Activated T-helper 2 cell treated with anti-CD3 and anti-CD28 coated beads, Interferon-gamma antibody, Interleukin-2, Interleukin-4, amounts not matched to agents 10 μg/mL and 5 μg/mL and 100 μg/mL, durations not matched to agents 14 hours and 24 hours and 36 hours (primary cell): ENCODE measurements at regions not wholly inside any gene's neighbourhood (a gene's known extent, or its start where the extent isn't known, plus 50 kb on each side); places are given as distances from the start of the nearest gene placed in this dataset.

Source experiments
- DNase-seq: peaks from one replicate; pipeline ENCODE4 v3.0.0; 2021; ENCODE audit warnings: low spot score
- H3K27ac Mint-ChIP-seq: one replicate; pipeline ENCODE4 v1.8.0; 2021; ENCODE audit warnings: mixed read lengths
- H3K27me3 Mint-ChIP-seq: one replicate; pipeline ENCODE4 v1.8.0; 2021; ENCODE audit warnings: low read depth, mixed read lengths
- H3K36me3 Mint-ChIP-seq: one replicate; pipeline ENCODE4 v1.8.0; 2021; ENCODE audit warnings: low read depth, mixed read lengths
- H3K4me1 Mint-ChIP-seq: one replicate; pipeline ENCODE4 v1.8.0; 2021; ENCODE audit warnings: low read depth, mixed read lengths
- H3K4me3 Mint-ChIP-seq: one replicate; pipeline ENCODE4 v1.8.0; 2021; ENCODE audit warnings: low read depth, mild to moderate bottlenecking, moderate library complexity, mixed read lengths
- H3K9me3 Mint-ChIP-seq: one replicate; pipeline ENCODE4 v1.8.0; 2021; ENCODE audit warnings: mixed read lengths
- intact Hi-C: fragments of 100-400 bp; cut with micrococcal nuclease; formaldehyde crosslinking; loops from one replicate; pipeline ENCODE4 v1.15.1; 2023

GRCh38 chr10:31604096-31604495, 285.1 kb downstream of the ZEB1 start:
- peak overlapping the region; percentile 87 for H3K4me3 Mint-ChIP-seq
- peaks cover 6% of the 10 kb centered on the region for H3K27me3 Mint-ChIP-seq
- no peak overlapping the region for H3K27ac Mint-ChIP-seq
- no peak for DNase-seq
- H3K4me1 Mint-ChIP-seq, result peaks cover 21% of the 10 kb centered on the region
- no peaks in the 10 kb centered on the region for H3K9me3 Mint-ChIP-seq
- no peaks in the 10 kb centered on the region for H3K36me3 Mint-ChIP-seq
- intact Hi-C loops, result no loop called here

GRCh38 chr10:31603235-31604087, 284.4 kb downstream of the ZEB1 start:
- Mint-ChIP-seq H3K27ac (peak overlapping the region; percentile 60), H3K4me1 (peaks cover 21% of the 10 kb centered on the region), H3K9me3 (no peaks in the 10 kb centered on the region), H3K36me3 (no peaks in the 10 kb centered on the region), H3K27me3 (peaks cover 4% of the 10 kb centered on the region), H3K4me3 (peak overlapping the region; percentile 87)
- intact Hi-C loops, result loop anchor here (2.0 kb wide), 1 partner anchor 155 kb away; no protein-coding TSS in a partner anchor
- peak; percentile 79 for DNase-seq

GRCh38 chr10:31602541-31603234, 283.7 kb downstream of the ZEB1 start:
- DNase-seq, result no peak
- intact Hi-C loops, result loop anchor here (2.0 kb wide), 1 partner anchor 156 kb away; no protein-coding TSS in a partner anchor
- H3K9me3 Mint-ChIP-seq, result no peaks in the 10 kb centered on the region
- H3K36me3 Mint-ChIP-seq, result no peaks in the 10 kb centered on the region
- no peak overlapping the region for H3K27ac Mint-ChIP-seq
- H3K4me1 Mint-ChIP-seq, result peaks cover 21% of the 10 kb centered on the region
- peaks cover 2% of the 10 kb centered on the region for H3K27me3 Mint-ChIP-seq
- peak overlapping the region; percentile 70 for H3K4me3 Mint-ChIP-seq

- Mint-ChIP-seq H3K27me3 (peaks cover 2% of the 10 kb centered on the region), H3K27ac (no peak overlapping the region), H3K4me3 (no peak overlapping the region), H3K36me3 (no peaks in the 10 kb centered on the region), H3K4me1 (peaks cover 21% of the 10 kb centered on the region), H3K9me3 (no peaks in the 10 kb centered on the region)
- no peak for DNase-seq
- intact Hi-C loops, result no loop called here
Measured at GRCh38 chr10:31601136-31601535, 282.1 kb downstream of the ZEB1 start.

GRCh38 chr10:31599626-31600504, 280.8 kb downstream of the ZEB1 start:
- intact Hi-C loops, result no loop called here
- no peak for DNase-seq
- Mint-ChIP-seq H3K4me1 (peaks cover 21% of the 10 kb centered on the region), H3K36me3 (no peaks in the 10 kb centered on the region), H3K4me3 (no peak overlapping the region), H3K9me3 (no peaks in the 10 kb centered on the region), H3K27ac (no peak overlapping the region), H3K27me3 (peaks cover 2% of the 10 kb centered on the region)

GRCh38 chr10:31596765-31597164, 277.7 kb downstream of the ZEB1 start:
- no peak overlapping the region for H3K27ac Mint-ChIP-seq
- peaks cover 13% of the 10 kb centered on the region for H3K4me1 Mint-ChIP-seq

GRCh38 chr10:31595992-31596391, 277.0 kb downstream of the ZEB1 start:
- Mint-ChIP-seq H3K9me3 (peaks cover 13% of the 10 kb centered on the region), H3K4me3 (no peak overlapping the region), H3K36me3 (no peaks in the 10 kb centered on the region), H3K27me3 (peaks cover 18% of the 10 kb centered on the region), H3K27ac (no peak overlapping the region), H3K4me1 (peaks cover 9% of the 10 kb centered on the region)
- DNase-seq, result no peak
- intact Hi-C loops, result no loop called here

More at GRCh38 chr10:31596765-31597164, 277.7 kb downstream of the ZEB1 start:
- no peak for DNase-seq
- Mint-ChIP-seq H3K4me3 (no peak overlapping the region), H3K36me3 (no peaks in the 10 kb centered on the region), H3K27me3 (peaks cover 13% of the 10 kb centered on the region), H3K9me3 (peaks cover 6% of the 10 kb centered on the region)
- intact Hi-C loops, result no loop called here

GRCh38 chr10:31594347-31594873, 275.4 kb downstream of the ZEB1 start:
- no peaks in the 10 kb centered on the region for H3K4me1 Mint-ChIP-seq
- H3K9me3 Mint-ChIP-seq, result peaks cover 23% of the 10 kb centered on the region

GRCh38 chr10:31593124-31593523, 274.1 kb downstream of the ZEB1 start:
- DNase-seq, result no peak
- Mint-ChIP-seq H3K9me3 (peaks cover 23% of the 10 kb centered on the region), H3K27me3 (peaks cover 24% of the 10 kb centered on the region), H3K36me3 (no peaks in the 10 kb centered on the region), H3K4me3 (no peak overlapping the region), H3K27ac (no peak overlapping the region), H3K4me1 (no peaks in the 10 kb centered on the region)
- intact Hi-C loops, result no loop called here

More at GRCh38 chr10:31594347-31594873, 275.4 kb downstream of the ZEB1 start:
- Mint-ChIP-seq H3K36me3 (no peaks in the 10 kb centered on the region), H3K4me3 (no peak overlapping the region), H3K27me3 (peaks cover 27% of the 10 kb centered on the region), H3K27ac (no peak overlapping the region)
- intact Hi-C loops, result no loop called here
- DNase-seq, result no peak

- no peaks in the 10 kb centered on the region for H3K36me3 Mint-ChIP-seq
- intact Hi-C loops, result no loop called here
- peaks cover 6% of the 10 kb centered on the region for H3K4me1 Mint-ChIP-seq
- peaks cover 24% of the 10 kb centered on the region for H3K27me3 Mint-ChIP-seq
- H3K27ac Mint-ChIP-seq, result no peak overlapping the region
- H3K4me3 Mint-ChIP-seq, result no peak overlapping the region
- DNase-seq, result no peak
- peaks cover 23% of the 10 kb centered on the region for H3K9me3 Mint-ChIP-seq
Measured at GRCh38 chr10:31591569-31591968, 272.6 kb downstream of the ZEB1 start.

- no peak overlapping the region for H3K4me3 Mint-ChIP-seq
- no peak for DNase-seq
- H3K36me3 Mint-ChIP-seq, result no peaks in the 10 kb centered on the region
- H3K27me3 Mint-ChIP-seq, result peaks cover 24% of the 10 kb centered on the region
- H3K9me3 Mint-ChIP-seq, result peaks cover 23% of the 10 kb centered on the region
- intact Hi-C loops, result no loop called here
- H3K4me1 Mint-ChIP-seq, result peaks cover 7% of the 10 kb centered on the region
- no peak overlapping the region for H3K27ac Mint-ChIP-seq
Measured at GRCh38 chr10:31590023-31590800, 271.2 kb downstream of the ZEB1 start.

- H3K4me1 Mint-ChIP-seq, result peaks cover 9% of the 10 kb centered on the region
Measured at GRCh38 chr10:31587691-31588090, 268.7 kb downstream of the ZEB1 start.

More at GRCh38 chr10:31587691-31588090, 268.7 kb downstream of the ZEB1 start:
- H3K4me3 Mint-ChIP-seq, result no peak overlapping the region
- DNase-seq, result no peak
- peaks cover 22% of the 10 kb centered on the region for H3K27me3 Mint-ChIP-seq
- no peak overlapping the region for H3K27ac Mint-ChIP-seq
- H3K36me3 Mint-ChIP-seq, result no peaks in the 10 kb centered on the region
- H3K9me3 Mint-ChIP-seq, result peaks cover 23% of the 10 kb centered on the region
- intact Hi-C loops, result no loop called here
